ENCODE measurements at regions not wholly inside any gene's neighbourhood (a gene's known extent, or its start where the extent isn't known, plus 50 kb on each side); places are given as distances from the start of the nearest gene placed in this dataset.

DNA sequence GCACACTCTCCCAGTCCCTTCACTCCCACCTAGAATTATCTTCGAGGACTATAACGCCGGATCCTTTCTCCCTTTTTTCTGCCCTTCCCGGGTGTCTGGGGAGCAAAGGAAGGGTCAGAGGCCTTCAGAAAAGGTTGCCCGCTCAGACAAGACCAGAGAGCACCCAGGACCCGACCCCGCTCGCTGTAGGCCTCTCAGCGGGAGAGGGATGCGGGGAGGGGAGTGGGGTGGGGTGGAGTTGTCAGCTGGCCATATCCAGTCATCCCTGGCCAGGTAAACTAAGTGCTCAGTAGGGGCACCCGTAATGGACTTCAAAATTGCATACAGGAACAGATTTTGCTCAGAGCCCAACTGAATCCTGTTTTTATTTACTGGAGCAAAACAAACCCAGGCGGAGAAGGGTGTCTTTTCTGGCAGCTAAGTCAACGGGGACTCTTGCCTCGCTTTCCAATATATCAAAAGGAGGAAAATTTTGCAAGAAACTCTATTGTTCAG, 65.0 kb downstream of the NOL4 start:
- Histone ChIP-seq H3K9me3 (ENCODE audit: low read length) (no peaks in the 10 kb centered on the region), H3K36me3 (ENCODE audit: insufficient read depth, low read length) (no peaks in the 10 kb centered on the region), H3K27me3 (ENCODE audit: insufficient read depth, low read length, poor library complexity, severe bottlenecking) (no peaks in the 10 kb centered on the region), H3K4me1 (ENCODE audit: insufficient read depth, low read length) (no peaks in the 10 kb centered on the region), H3K4me3 (ENCODE audit: low read length) (no peak overlapping the region), H3K27ac (ENCODE audit: low read depth, low read length) (no peak overlapping the region)
- no peak for DNase-seq
- Mint-ChIP-seq H3K27me3 (peaks cover 0 to 7% of the 10 kb centered on the region in 2 donors), H3K9me3 (peaks cover 5 to 18% (median 7%) of the 10 kb centered on the region in 5 donors), H3K27ac (no peak overlapping the region), H3K36me3 (no peaks in the 10 kb centered on the region), H3K4me3 (no peak overlapping the region), H3K4me1 (no peaks in the 10 kb centered on the region)
- ChIA-PET POLR2A (no interaction called here), CTCF (no interaction called here)

DNA sequence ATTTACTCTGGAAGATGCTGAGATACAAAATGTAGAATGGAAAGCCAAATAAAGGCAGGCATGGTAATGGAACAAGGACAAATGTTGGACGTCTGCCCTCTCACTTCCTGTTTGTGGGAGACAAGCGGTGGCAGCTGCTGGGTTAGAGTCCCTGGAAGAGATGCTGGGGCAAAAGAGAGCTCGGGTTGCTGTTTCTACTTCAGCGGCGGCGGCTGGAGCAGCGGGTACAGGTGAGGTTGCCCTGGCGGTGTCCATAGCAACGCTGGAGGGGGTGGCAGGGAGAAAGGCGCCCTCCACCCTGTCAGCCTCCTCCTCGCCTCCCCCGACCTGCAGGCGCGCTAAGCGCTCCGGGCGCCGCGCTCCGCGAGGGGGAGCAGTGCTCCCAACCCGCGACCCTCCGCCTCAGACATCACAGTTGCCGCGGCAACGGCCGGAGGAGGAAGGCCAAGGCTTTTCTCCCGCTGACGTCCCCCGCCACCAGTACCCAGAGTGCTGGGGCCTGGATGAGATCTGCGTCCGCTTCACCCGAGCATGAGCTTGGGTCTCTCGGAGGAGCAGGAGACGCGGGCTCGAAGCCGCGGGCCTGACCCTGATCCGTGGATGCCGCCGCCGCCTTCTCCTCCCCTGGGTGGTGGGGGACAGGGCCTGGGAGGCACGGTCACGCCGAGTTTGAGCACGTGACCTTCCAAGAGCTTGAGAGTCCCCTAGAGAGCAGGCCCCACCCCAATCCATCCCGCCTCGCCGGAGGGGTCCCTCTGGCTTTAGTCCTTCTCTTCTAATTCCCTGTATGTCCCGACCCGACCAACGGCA, 65.6 kb downstream of the NOL4 start:
- peak overlapping the region in 1 of 8 donors; percentile 21 for H3K27ac Mint-ChIP-seq
- no peak overlapping the region for H3K4me3 Mint-ChIP-seq
- peaks cover 5 to 18% (median 7%) of the 10 kb centered on the region in 5 donors for H3K9me3 Mint-ChIP-seq
- POLR2A ChIA-PET, result no interaction called here
- Histone ChIP-seq H3K27ac (ENCODE audit: low read depth, low read length) (no peak overlapping the region), H3K4me1 (ENCODE audit: insufficient read depth, low read length) (no peaks in the 10 kb centered on the region), H3K9me3 (ENCODE audit: low read length) (no peaks in the 10 kb centered on the region), H3K4me3 (ENCODE audit: low read length) (no peak overlapping the region), H3K27me3 (ENCODE audit: insufficient read depth, low read length, poor library complexity, severe bottlenecking) (no peaks in the 10 kb centered on the region), H3K36me3 (ENCODE audit: insufficient read depth, low read length) (no peaks in the 10 kb centered on the region)
- peak in 1 of 5 donors; percentile 41 for DNase-seq
- CTCF ChIA-PET, result no interaction called here
- H3K36me3 Mint-ChIP-seq, result no peaks in the 10 kb centered on the region
- H3K27me3 Mint-ChIP-seq, result peaks cover 0 to 7% of the 10 kb centered on the region in 2 donors
- H3K4me1 Mint-ChIP-seq, result no peaks in the 10 kb centered on the region

DNA sequence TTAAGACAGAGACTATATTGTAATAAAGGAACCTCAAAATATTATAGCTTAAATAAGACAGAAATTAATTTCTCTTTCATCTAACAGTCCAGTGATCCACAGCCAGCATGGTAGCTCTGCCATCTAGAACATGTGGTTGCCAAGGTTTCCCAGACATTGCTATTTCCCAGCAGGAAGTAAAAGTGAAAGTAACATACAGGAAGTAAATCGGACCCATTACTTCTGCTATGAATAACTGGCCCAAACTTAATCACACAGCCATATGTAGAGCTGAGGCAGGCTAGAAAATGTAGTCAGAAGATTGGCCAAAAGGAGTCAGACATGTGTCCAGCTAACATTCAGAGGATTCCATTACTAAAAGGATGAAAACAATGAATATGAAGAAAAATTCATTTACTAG, 71.0 kb downstream of the NOL4 start:
- H3K4me3 ChIP-seq (ENCODE audit: low read length), result no peak overlapping the region
- ChIA-PET CTCF (no interaction called here), POLR2A (no interaction called here)
- Mint-ChIP-seq H3K4me1 (peaks cover 0 to 7% (median 0%) of the 10 kb centered on the region in 3 donors), H3K27ac (no peak overlapping the region), H3K36me3 (no peaks in the 10 kb centered on the region), H3K4me3 (peak overlapping the region in 4 of 7 donors; percentile 20 to 65 (median 28)), H3K9me3 (peaks cover 5 to 21% (median 8%) of the 10 kb centered on the region in 5 donors), H3K27me3 (peaks cover 0 to 3% of the 10 kb centered on the region in 2 donors)
- H3K27me3 ChIP-seq (ENCODE audit: insufficient read depth, low read length, poor library complexity, severe bottlenecking), result no peaks in the 10 kb centered on the region
- no peak for DNase-seq
- H3K36me3 ChIP-seq (ENCODE audit: insufficient read depth, low read length), result no peaks in the 10 kb centered on the region
- no peaks in the 10 kb centered on the region for H3K9me3 ChIP-seq (ENCODE audit: low read length)
- no peak overlapping the region for H3K27ac ChIP-seq (ENCODE audit: low read depth, low read length)
- no peaks in the 10 kb centered on the region for H3K4me1 ChIP-seq (ENCODE audit: insufficient read depth, low read length)

DNA sequence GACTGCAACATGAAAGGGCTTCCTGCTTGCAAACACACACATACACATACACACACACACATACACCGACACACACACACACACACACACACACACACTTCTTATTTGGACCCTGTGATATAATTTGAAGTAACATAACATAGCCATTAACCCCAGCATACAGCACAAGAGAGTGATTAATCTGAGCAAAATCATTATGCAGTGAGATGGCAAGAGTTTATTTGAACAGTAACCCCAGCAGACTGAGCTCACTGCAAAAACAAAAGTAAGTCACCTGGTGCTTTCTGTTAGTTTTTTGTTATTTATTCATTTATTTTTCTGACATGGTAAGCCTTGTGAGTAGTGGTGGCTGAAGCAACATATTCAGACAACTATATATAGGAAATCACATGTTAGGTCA, 93.7 kb downstream of the NOL4 start:
- no peaks in the 10 kb centered on the region for H3K4me1 Mint-ChIP-seq
- Histone ChIP-seq H3K4me3 (ENCODE audit: low read length) (no peak overlapping the region), H3K9me3 (ENCODE audit: low read length) (no peaks in the 10 kb centered on the region), H3K27me3 (ENCODE audit: insufficient read depth, low read length, poor library complexity, severe bottlenecking) (no peaks in the 10 kb centered on the region), H3K4me1 (ENCODE audit: insufficient read depth, low read length) (no peaks in the 10 kb centered on the region), H3K27ac (ENCODE audit: low read depth, low read length) (no peak overlapping the region), H3K36me3 (ENCODE audit: insufficient read depth, low read length) (no peaks in the 10 kb centered on the region)
- ChIA-PET POLR2A (no interaction called here), CTCF (no interaction called here)
- no peaks in the 10 kb centered on the region for H3K36me3 Mint-ChIP-seq
- DNase-seq, result no peak
- no peak overlapping the region for H3K27ac Mint-ChIP-seq
- peaks cover 2 to 22% (median 9%) of the 10 kb centered on the region in 5 donors for H3K9me3 Mint-ChIP-seq
- no peaks in the 10 kb centered on the region for H3K27me3 Mint-ChIP-seq
- H3K4me3 Mint-ChIP-seq, result no peak overlapping the region

DNA sequence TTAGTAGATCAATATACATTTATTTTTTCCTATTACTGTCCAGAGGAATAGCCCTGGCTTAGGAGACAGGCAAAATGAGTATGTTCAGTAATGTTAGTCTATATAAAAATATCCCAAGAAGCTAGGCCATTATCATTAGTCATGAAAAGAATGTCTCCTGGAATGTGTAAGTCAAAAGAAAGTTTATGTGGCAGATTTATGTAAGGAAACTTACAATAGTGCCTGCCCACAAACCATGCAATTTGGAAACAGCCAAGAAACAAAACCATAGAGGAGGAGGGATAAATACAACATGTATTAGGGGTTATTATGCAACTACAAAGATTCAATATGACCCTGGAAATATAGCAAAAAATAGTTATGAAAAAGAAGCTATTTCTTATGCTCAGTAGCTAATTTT, 96.3 kb downstream of the NOL4 start:
- Histone ChIP-seq H3K27me3 (ENCODE audit: insufficient read depth, low read length, poor library complexity, severe bottlenecking) (no peaks in the 10 kb centered on the region), H3K9me3 (ENCODE audit: low read length) (no peaks in the 10 kb centered on the region), H3K36me3 (ENCODE audit: insufficient read depth, low read length) (no peaks in the 10 kb centered on the region), H3K4me1 (ENCODE audit: insufficient read depth, low read length) (no peaks in the 10 kb centered on the region), H3K4me3 (ENCODE audit: low read length) (no peak overlapping the region), H3K27ac (ENCODE audit: low read depth, low read length) (no peak overlapping the region)
- Mint-ChIP-seq H3K9me3 (peaks cover 1 to 14% (median 4%) of the 10 kb centered on the region in 5 donors), H3K4me3 (no peak overlapping the region), H3K27ac (no peak overlapping the region), H3K36me3 (no peaks in the 10 kb centered on the region), H3K27me3 (no peaks in the 10 kb centered on the region), H3K4me1 (no peaks in the 10 kb centered on the region)
- ChIA-PET POLR2A (no interaction called here), CTCF (no interaction called here)
- DNase-seq, result no peak

DNA sequence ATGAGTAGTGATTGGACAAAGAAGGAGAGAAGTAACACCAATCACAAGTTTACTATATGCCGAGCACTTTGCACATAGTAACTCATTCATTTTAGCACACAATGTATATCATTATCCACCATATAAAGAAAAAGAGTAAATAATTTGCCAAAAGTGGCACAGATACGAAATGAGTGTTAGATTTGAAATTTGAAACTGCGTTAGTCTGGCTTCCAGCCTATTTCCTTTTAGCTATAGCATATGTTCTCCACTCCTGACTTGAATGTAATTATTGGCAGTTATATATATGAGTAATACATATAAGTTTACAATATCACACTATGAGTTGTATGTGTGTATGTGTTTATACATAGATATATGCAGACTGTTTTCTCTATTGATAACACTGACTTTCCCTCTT, 98.6 kb downstream of the NOL4 start:
- Mint-ChIP-seq H3K4me1 (no peaks in the 10 kb centered on the region), H3K27ac (no peak overlapping the region), H3K4me3 (no peak overlapping the region), H3K27me3 (no peaks in the 10 kb centered on the region), H3K36me3 (no peaks in the 10 kb centered on the region), H3K9me3 (peaks cover 0 to 11% (median 4%) of the 10 kb centered on the region in 5 donors)
- H3K4me1 ChIP-seq (ENCODE audit: insufficient read depth, low read length), result no peaks in the 10 kb centered on the region
- no peaks in the 10 kb centered on the region for H3K36me3 ChIP-seq (ENCODE audit: insufficient read depth, low read length)
- no peak overlapping the region for H3K27ac ChIP-seq (ENCODE audit: low read depth, low read length)
- H3K4me3 ChIP-seq (ENCODE audit: low read length), result no peak overlapping the region
- ChIA-PET POLR2A (no interaction called here), CTCF (no interaction called here)
- H3K27me3 ChIP-seq (ENCODE audit: insufficient read depth, low read length, poor library complexity, severe bottlenecking), result no peaks in the 10 kb centered on the region
- DNase-seq, result no peak
- H3K9me3 ChIP-seq (ENCODE audit: low read length), result no peaks in the 10 kb centered on the region

DNA sequence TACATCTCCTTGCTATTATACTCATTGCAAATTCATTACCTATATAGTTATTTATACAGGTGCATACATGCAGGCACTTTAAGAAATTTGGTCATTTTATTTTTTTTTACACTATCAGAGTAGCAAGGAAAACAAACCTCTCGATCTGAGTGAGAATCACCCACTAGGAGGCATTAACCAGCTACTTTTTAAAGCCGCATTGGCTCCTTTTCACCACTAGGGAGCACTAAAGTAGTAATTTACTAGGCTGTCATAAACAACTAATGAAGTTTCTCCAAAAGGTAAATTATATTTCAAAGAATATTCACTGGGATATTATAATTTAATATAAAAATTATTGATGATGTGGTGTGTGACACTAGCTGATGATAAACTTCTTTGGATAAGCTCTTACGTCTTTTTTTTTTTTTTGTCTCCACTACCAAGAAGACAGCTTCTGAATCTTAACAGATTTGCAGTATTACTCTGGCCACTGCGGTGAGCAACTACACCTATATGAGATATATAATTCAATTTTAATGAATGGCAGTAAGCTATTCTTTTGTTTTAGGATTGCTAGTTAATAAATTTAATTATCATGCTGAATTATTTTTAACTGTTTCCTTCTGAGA, 101.9 kb downstream of the NOL4 start:
- no peaks in the 10 kb centered on the region for H3K27me3 Mint-ChIP-seq
- H3K9me3 Mint-ChIP-seq, result peaks cover 0 to 7% (median 4%) of the 10 kb centered on the region in 5 donors
- ChIA-PET CTCF (no interaction called here), POLR2A (no interaction called here)
- Histone ChIP-seq H3K4me1 (ENCODE audit: insufficient read depth, low read length) (no peaks in the 10 kb centered on the region), H3K9me3 (ENCODE audit: low read length) (no peaks in the 10 kb centered on the region), H3K4me3 (ENCODE audit: low read length) (no peak overlapping the region), H3K27me3 (ENCODE audit: insufficient read depth, low read length, poor library complexity, severe bottlenecking) (no peaks in the 10 kb centered on the region), H3K36me3 (ENCODE audit: insufficient read depth, low read length) (no peaks in the 10 kb centered on the region), H3K27ac (ENCODE audit: low read depth, low read length) (no peak overlapping the region)
- no peak for DNase-seq
- no peaks in the 10 kb centered on the region for H3K4me1 Mint-ChIP-seq
- no peak overlapping the region for H3K4me3 Mint-ChIP-seq
- H3K27ac Mint-ChIP-seq, result no peak overlapping the region
- H3K36me3 Mint-ChIP-seq, result no peaks in the 10 kb centered on the region

DNA sequence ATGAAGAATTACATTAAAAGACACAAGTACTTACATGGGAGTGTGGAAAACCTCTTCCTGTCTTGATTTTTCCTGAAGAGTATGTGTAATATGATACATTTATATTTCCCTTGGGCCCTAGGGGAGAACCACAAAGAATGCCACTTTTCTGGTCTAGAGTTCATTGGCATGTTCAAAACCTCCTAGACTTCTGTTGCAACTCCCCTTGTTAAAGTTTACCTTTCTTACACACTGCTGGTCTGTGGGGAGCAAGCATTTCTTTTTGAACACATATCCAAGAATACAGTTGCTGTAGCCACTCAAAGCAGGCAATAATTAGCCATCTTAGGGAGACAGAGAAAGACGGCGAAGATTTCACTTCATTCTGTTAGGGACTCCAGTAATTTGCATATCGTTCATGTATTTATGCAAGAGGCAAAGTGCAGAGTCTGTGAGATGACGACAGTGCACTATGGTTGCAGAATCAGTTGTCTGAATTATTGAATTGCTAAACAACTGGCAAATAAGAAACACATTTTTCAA, 103.5 kb downstream of the NOL4 start:
- Histone ChIP-seq H3K4me3 (ENCODE audit: low read length) (no peak overlapping the region), H3K4me1 (ENCODE audit: insufficient read depth, low read length) (no peaks in the 10 kb centered on the region), H3K27me3 (ENCODE audit: insufficient read depth, low read length, poor library complexity, severe bottlenecking) (no peaks in the 10 kb centered on the region), H3K36me3 (ENCODE audit: insufficient read depth, low read length) (no peaks in the 10 kb centered on the region), H3K27ac (ENCODE audit: low read depth, low read length) (no peak overlapping the region), H3K9me3 (ENCODE audit: low read length) (no peaks in the 10 kb centered on the region)
- H3K4me1 Mint-ChIP-seq, result no peaks in the 10 kb centered on the region
- H3K27me3 Mint-ChIP-seq, result no peaks in the 10 kb centered on the region
- H3K36me3 Mint-ChIP-seq, result no peaks in the 10 kb centered on the region
- POLR2A ChIA-PET, result no interaction called here
- no peak overlapping the region for H3K27ac Mint-ChIP-seq
- peaks cover 0 to 7% (median 0%) of the 10 kb centered on the region in 5 donors for H3K9me3 Mint-ChIP-seq
- no peak overlapping the region for H3K4me3 Mint-ChIP-seq
- CTCF ChIA-PET, result no interaction called here
- DNase-seq, result no peak
